HEK293 (cell line): ENCODE measurements at regions not wholly inside any gene's neighbourhood (a gene's known extent, or its start where the extent isn't known, plus 50 kb on each side); places are given as distances from the start of the nearest gene placed in this dataset.

Source experiments
- CTCF ChIA-PET: fragments of 350-600 bp; formaldehyde crosslinking; extraction: SDS; loops from one replicate; lab custom pipeline; 2021; ENCODE audit warnings: antibody characterized with exemption; lab: Yijun Ruan, JAX
- POLR2A ChIA-PET: fragments of 300-600 bp; formaldehyde crosslinking; extraction: SDS; loops from one replicate; lab custom pipeline; 2020; ENCODE audit warnings: antibody characterized with exemption, inconsistent platforms; lab: Yijun Ruan, JAX
- H3K27ac ChIP-seq: fragments of 200-500 bp; sonication (Bioruptor generic); 2 replicates; pipeline ENCODE4 v1.5.1; 2014; ENCODE audit warnings: low read depth, low read length, control low read depth, inconsistent platforms; ENCODE audit errors: extremely low read depth
- H3K36me3 ChIP-seq, 2 experiments: fragments of 200-500 bp in 1 of 2; sonication (Bioruptor generic) in 1 of 2; 1 replicate in 1 of 2; 2 replicates in 1 of 2; pipeline ENCODE4 v1.5.1; 2014 to 2017; ENCODE audit warnings: inconsistent platforms in 2 of 2, low read length in 2 of 2; ENCODE audit not compliant: control insufficient read depth in 2 of 2, insufficient read depth in 1 of 2
- H3K4me1 ChIP-seq: fragments of 200-500 bp; sonication (Bioruptor generic); 2 replicates; pipeline ENCODE4 v1.5.1; 2014; ENCODE audit warnings: mild to moderate bottlenecking, low read length, inconsistent platforms; ENCODE audit not compliant: control insufficient read depth, insufficient read depth
- H3K4me3 ChIP-seq: 2 replicates; pipeline ENCODE4 v1.5.1; 2011; ENCODE audit warnings: low read depth, mild to moderate bottlenecking, control low read depth, low read length, moderate library complexity
- H3K9me3 ChIP-seq: fragments of 200-500 bp; sonication (Bioruptor generic); 2 replicates; pipeline ENCODE4 v1.5.1; 2014; ENCODE audit warnings: low read depth, low read length, inconsistent platforms; ENCODE audit not compliant: control insufficient read depth, insufficient read depth
- GLIS1 ChIP-seq: fragments of 450-650 bp; formaldehyde crosslinking; IDR thresholded peaks from 2 replicates; pipeline ENCODE4 v1.5.1; 2016; ENCODE audit warnings: missing biosample characterization, missing genetic modification characterization
- KLF1 ChIP-seq: fragments of 450-650 bp; formaldehyde crosslinking; IDR thresholded peaks from 2 replicates; pipeline ENCODE4 v1.5.1; 2016; ENCODE audit warnings: missing biosample characterization, missing genetic modification characterization
- PBX3 ChIP-seq: sonication (generic); formaldehyde crosslinking; IDR thresholded peaks from 2 replicates; pipeline ENCODE4 v1.8.1; 2022; ENCODE audit warnings: mild to moderate bottlenecking, moderate library complexity, missing genetic modification reagents
- SP7 ChIP-seq: fragments of 450-650 bp; formaldehyde crosslinking; IDR thresholded peaks from 2 replicates; pipeline ENCODE4 v1.5.1; 2016; ENCODE audit warnings: missing biosample characterization, missing genetic modification characterization
- ZBTB1 ChIP-seq: fragments of 450-650 bp; formaldehyde crosslinking; IDR thresholded peaks from 2 replicates; pipeline ENCODE4 v1.5.1; 2016; ENCODE audit warnings: missing biosample characterization, missing genetic modification characterization
- ZBTB20 ChIP-seq: fragments of 450-650 bp; formaldehyde crosslinking; IDR thresholded peaks from 2 replicates; pipeline ENCODE4 v1.5.1; 2016; ENCODE audit warnings: missing biosample characterization, missing genetic modification characterization
- ZFHX2 ChIP-seq: fragments of 450-650 bp; formaldehyde crosslinking; conservative IDR thresholded peaks from 2 replicates; pipeline ENCODE4 v1.5.1; 2016; ENCODE audit warnings: missing biosample characterization, missing genetic modification characterization
- ZFP3 ChIP-seq: fragments of 450-650 bp; formaldehyde crosslinking; IDR thresholded peaks from 2 replicates; pipeline ENCODE4 v1.5.1; 2016; ENCODE audit warnings: low read depth, missing biosample characterization, missing genetic modification characterization
- ZNF274 ChIP-seq, 2 experiments: fragments of 200-500 bp in 1 of 2; fragments of 450-650 bp in 1 of 2; sonication (Bioruptor generic) in 1 of 2; formaldehyde crosslinking in 1 of 2; IDR thresholded peaks; 2 replicates each; pipeline versions ENCODE4 v1.5.1 to v1.6.1; 2014 to 2016; ENCODE audit warnings: borderline replicate concordance in 1 of 2, inconsistent platforms in 1 of 2, low read length in 1 of 2, missing biosample characterization in 1 of 2, missing genetic modification characterization in 1 of 2
- ZNF324 ChIP-seq: fragments of 450-650 bp; formaldehyde crosslinking; IDR thresholded peaks from 2 replicates; pipeline ENCODE4 v1.5.1; 2016; ENCODE audit warnings: missing biosample characterization, missing genetic modification characterization
- ZNF354C ChIP-seq: fragments of 450-650 bp; formaldehyde crosslinking; IDR thresholded peaks from 2 replicates; pipeline ENCODE4 v1.5.1; 2016; ENCODE audit warnings: missing biosample characterization, missing genetic modification characterization, low read depth, borderline replicate concordance
- ZNF366 ChIP-seq: fragments of 450-650 bp; formaldehyde crosslinking; conservative IDR thresholded peaks from 2 replicates; pipeline ENCODE4 v1.5.1; 2016; ENCODE audit warnings: missing biosample characterization, missing genetic modification characterization
- ZNF449 ChIP-seq: fragments of 450-650 bp; formaldehyde crosslinking; IDR thresholded peaks from 2 replicates; pipeline ENCODE4 v1.5.1; 2017; ENCODE audit warnings: missing biosample characterization, mild to moderate bottlenecking, missing genetic modification characterization, moderate library complexity
- ZNF473 ChIP-seq: fragments of 450-650 bp; formaldehyde crosslinking; IDR thresholded peaks from 2 replicates; pipeline ENCODE4 v1.5.1; 2017; ENCODE audit warnings: missing biosample characterization, missing genetic modification characterization
- ZNF558 ChIP-seq: fragments of 450-650 bp; formaldehyde crosslinking; IDR thresholded peaks from 2 replicates; pipeline ENCODE4 v1.5.1; 2016; ENCODE audit warnings: missing biosample characterization, missing genetic modification characterization
- ZNF654 ChIP-seq: fragments of 450-650 bp; formaldehyde crosslinking; IDR thresholded peaks from 2 replicates; pipeline ENCODE4 v1.5.1; 2016; ENCODE audit warnings: low read depth, missing biosample characterization, missing genetic modification characterization
- ZNF664 ChIP-seq: fragments of 450-650 bp; formaldehyde crosslinking; IDR thresholded peaks from 2 replicates; pipeline ENCODE4 v1.5.1; 2016; ENCODE audit warnings: missing biosample characterization, missing genetic modification characterization
- ZSCAN30 ChIP-seq: fragments of 450-650 bp; IDR thresholded peaks from 2 replicates; pipeline ENCODE4 v1.5.1; 2018; ENCODE audit warnings: missing biosample characterization, mild to moderate bottlenecking, missing genetic modification characterization, moderate library complexity
- ZXDB ChIP-seq: fragments of 450-650 bp; formaldehyde crosslinking; IDR thresholded peaks from 2 replicates; pipeline ENCODE4 v1.5.1; 2016; ENCODE audit warnings: missing biosample characterization, missing genetic modification characterization

- no peak for TF ChIP-seq ZFP3 (tag by site-specific recombination)
- no peak for TF ChIP-seq ZNF558 (tag by site-specific recombination)
- TF ChIP-seq ZSCAN30 (tag by site-specific recombination), result no peak
- TF ChIP-seq PBX3 (CRISPR knock-in tag), result no peak
- no peak for TF ChIP-seq ZNF654 (tag by site-specific recombination)
- Histone ChIP-seq H3K36me3 (no peaks in the 10 kb centered on the region), H3K27ac (no peak overlapping the region), H3K4me3 (no peak overlapping the region), H3K4me1 (no peaks in the 10 kb centered on the region), H3K9me3 (no peaks in the 10 kb centered on the region)
- ChIA-PET CTCF (interaction anchor here (0.7 kb wide), 1 partner anchor 690 kb away, joined by 3 read pairs; no protein-coding TSS in a partner anchor), POLR2A (no interaction called here)
Measured at GRCh38 chr10:105770524-105771212, 1129.6 kb downstream of the SORCS3 start.

GRCh38 chr10:105769248-105770184 lies 1128.4 kb downstream of the SORCS3 start:
- CTCF ChIA-PET, result no interaction called here
- POLR2A ChIA-PET, result no interaction called here
- H3K4me1 ChIP-seq, result no peaks in the 10 kb centered on the region
- H3K4me3 ChIP-seq, result no peak overlapping the region
- no peaks in the 10 kb centered on the region for H3K36me3 ChIP-seq
- H3K9me3 ChIP-seq, result no peaks in the 10 kb centered on the region
- H3K27ac ChIP-seq, result no peak overlapping the region
- TF ChIP-seq ZNF324, result no peak
- no peak for TF ChIP-seq ZNF449 (tag by site-specific recombination)
- no peak for TF ChIP-seq ZNF473
- TF ChIP-seq ZNF354C (tag by site-specific recombination), result no peak
- no peak for TF ChIP-seq KLF1 (tag by site-specific recombination)
- TF ChIP-seq GLIS1 (tag by site-specific recombination), result no peak
- TF ChIP-seq ZNF664, result no peak
- TF ChIP-seq ZNF654 (tag by site-specific recombination), result no peak
- no peak for TF ChIP-seq ZXDB (tag by site-specific recombination)

GRCh38 chr10:105763611-105764010 lies 1122.5 kb downstream of the SORCS3 start:
- no peaks in the 10 kb centered on the region for H3K36me3 ChIP-seq
- no peaks in the 10 kb centered on the region for H3K4me1 ChIP-seq
- no peak for TF ChIP-seq ZNF366 (tag by site-specific recombination)
- no peak for TF ChIP-seq ZNF274 (IDR thresholded peaks at IDR 0.05; ENCODE audit: low read length)
- no peak for TF ChIP-seq ZNF274 (tag by site-specific recombination; IDR thresholded peaks at IDR 0.05; ENCODE audit: borderline replicate concordance)
- TF ChIP-seq ZBTB20 (tag by site-specific recombination), result no peak
- TF ChIP-seq SP7, result no peak
- no peak for TF ChIP-seq ZFHX2 (tag by site-specific recombination)
- no peak for TF ChIP-seq ZBTB1
- TF ChIP-seq, all 188 proteins: peak for 0
- POLR2A ChIA-PET, result no interaction called here
- no peak overlapping the region for H3K27ac ChIP-seq
- H3K4me3 ChIP-seq, result no peak overlapping the region
- CTCF ChIA-PET, result no interaction called here
- no peaks in the 10 kb centered on the region for H3K9me3 ChIP-seq
